Gastrocnemius medialis (tissue), 4 donors: ENCODE measurements at regions not wholly inside any gene's neighbourhood (a gene's known extent, or its start where the extent isn't known, plus 50 kb on each side); places are given as distances from the start of the nearest gene placed in this dataset.

ENCODE experiments used
- ATAC-seq, 2 donors: fragments of 150-250 bp; one replicate each; pipeline ENCODE4 v1.9.1; 2016
- DNase-seq, 2 donors: peaks; one replicate each; pipeline ENCODE4 v3.0.0-alpha.2; 2019
- H3K27ac ChIP-seq, 4 donors: fragments of 200-600 bp; sonication (generic); 1 replicate in 1 of 4; 2 replicates in 3 of 4; pipeline ENCODE4 v1.5.1; 2016 to 2018; ENCODE audit warnings: mild to moderate bottlenecking in 2 of 4, moderate library complexity in 1 of 4
- H3K27me3 ChIP-seq, 3 donors: fragments of 200-600 bp; sonication (generic) in 2 of 3; 1 replicate in 1 of 3; 2 replicates in 2 of 3; pipeline versions ENCODE4 v1.5.1 to v1.6.0; 2016 to 2019; ENCODE audit warnings: mild to moderate bottlenecking in 1 of 3, moderate library complexity in 1 of 3
- H3K36me3 ChIP-seq, 2 donors: fragments of 200-600 bp; sonication (generic) in 1 of 2; one replicate each; pipeline ENCODE4 v1.5.1; 2017 to 2018
- H3K4me1 ChIP-seq, 2 donors: fragments of 200-600 bp; sonication (generic) in 1 of 2; one replicate each; pipeline ENCODE4 v1.5.1; 2016 to 2017; ENCODE audit warnings: mild to moderate bottlenecking in 2 of 2
- H3K4me3 ChIP-seq, 4 donors: fragments of 200-600 bp; sonication (generic) in 3 of 4; 1 replicate in 1 of 4; 2 replicates in 3 of 4; pipeline ENCODE4 v1.5.1; 2016 to 2019; ENCODE audit warnings: mild to moderate bottlenecking in 2 of 4
- H3K9me3 ChIP-seq, 3 donors: fragments of 200-600 bp; sonication (generic) in 2 of 3; 1 replicate in 1 of 3; 2 replicates in 2 of 3; pipeline ENCODE4 v1.5.1; 2016 to 2019
- CTCF ChIP-seq, 5 experiments: fragments of 450-650 bp in 3 of 5; fragments of 200-600 bp in 2 of 5; sonication (generic) in 2 of 5; IDR thresholded peaks in 4 of 5; conservative IDR thresholded peaks in 1 of 5; 1 replicate in 4 of 5; 2 replicates in 1 of 5; pipeline ENCODE4 v1.5.1; 2016 to 2019; ENCODE audit warnings: antibody characterized with exemption in 5 of 5, mild to moderate bottlenecking in 3 of 5, moderate library complexity in 3 of 5
- POLR2A ChIP-seq, 2 donors: fragments of 450-650 bp; IDR thresholded peaks; one replicate each; pipeline ENCODE4 v1.6.1; 2017; ENCODE audit warnings: antibody characterized with exemption in 2 of 2, mild to moderate bottlenecking in 2 of 2, moderate library complexity in 2 of 2
- in situ Hi-C, 4 donors: fragments of 200-750 bp; cut with MboI; loops; one replicate each; pipeline versions ENCODE4 v1.15.0 to v1.8.0; 2017; ENCODE audit warnings: low sequenced_read_pairs in 4 of 4
- intact Hi-C: fragments of 100-400 bp; cut with DNase I; formaldehyde crosslinking; loops from one replicate; pipeline ENCODE4 v1.15.1; 2023; ENCODE audit warnings: low total_unique reads

- Histone ChIP-seq H3K36me3 (no peaks in the 10 kb centered on the region), H3K4me1 (no peaks in the 10 kb centered on the region), H3K27me3 (no peaks in the 10 kb centered on the region), H3K27ac (no peak overlapping the region), H3K9me3 (no peaks in the 10 kb centered on the region), H3K4me3 (no peak overlapping the region)
- TF ChIP-seq POLR2A (IDR thresholded peaks at IDR 0.05), result no peak
- TF ChIP-seq CTCF (IDR thresholded peaks at IDR 0.05 in 4 of 5, conservative IDR thresholded peaks at IDR 0.05 in 1 of 5), result no peak
- DNase-seq (no peak), ATAC-seq (no peak)
- intact Hi-C loops, result no loop called here
- in situ Hi-C loops, result no loop called here
Observed at GRCh38 chr7:41817386-41817785, 114.5 kb upstream of the INHBA start.

DNA sequence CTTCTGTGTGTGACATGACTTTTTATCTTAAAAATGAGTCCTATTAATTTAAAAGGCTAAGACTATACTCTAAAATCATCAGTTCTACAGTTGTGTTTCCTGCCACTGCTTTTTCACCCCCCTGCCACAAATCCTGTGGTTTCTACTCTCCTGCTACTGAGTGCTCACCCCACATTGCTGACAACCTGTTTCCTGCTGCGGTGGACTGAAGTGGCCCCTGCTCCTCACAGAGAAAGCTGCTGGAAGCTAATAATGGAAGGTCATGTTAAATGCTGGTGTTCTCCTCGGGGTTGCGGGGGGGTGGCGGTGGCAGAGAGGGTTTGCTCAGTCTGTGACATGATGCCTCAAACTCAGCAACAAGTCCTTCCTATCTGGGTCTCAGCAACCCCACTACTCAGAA is 113.2 kb upstream of the INHBA start:
- H3K27ac ChIP-seq, result no peak overlapping the region
- no peak for TF ChIP-seq POLR2A (IDR thresholded peaks at IDR 0.05)
- TF ChIP-seq CTCF (IDR thresholded peaks at IDR 0.05 in 4 of 5, conservative IDR thresholded peaks at IDR 0.05 in 1 of 5), result no peak
- ATAC-seq (no peak), DNase-seq (no peak)
- H3K4me1 ChIP-seq, result no peaks in the 10 kb centered on the region
- H3K9me3 ChIP-seq, result no peaks in the 10 kb centered on the region
- no peaks in the 10 kb centered on the region for H3K36me3 ChIP-seq
- H3K27me3 ChIP-seq, result no peaks in the 10 kb centered on the region
- no peak overlapping the region for H3K4me3 ChIP-seq
- in situ Hi-C loops (no loop called here), intact Hi-C loops (no loop called here)

- intact Hi-C loops, result no loop called here
- no peak overlapping the region for H3K4me3 ChIP-seq
- H3K9me3 ChIP-seq, result no peaks in the 10 kb centered on the region
- DNase-seq (no peak), ATAC-seq (no peak)
- no peaks in the 10 kb centered on the region for H3K27me3 ChIP-seq
- in situ Hi-C loops, result no loop called here
- no peak for TF ChIP-seq CTCF (IDR thresholded peaks at IDR 0.05 in 4 of 5, conservative IDR thresholded peaks at IDR 0.05 in 1 of 5)
- no peak for TF ChIP-seq POLR2A (IDR thresholded peaks at IDR 0.05)
- H3K27ac ChIP-seq, result no peak overlapping the region
- no peaks in the 10 kb centered on the region for H3K36me3 ChIP-seq
- H3K4me1 ChIP-seq, result no peaks in the 10 kb centered on the region
Observed at GRCh38 chr7:41814888-41815287, 112.0 kb upstream of the INHBA start.

- no peak for TF ChIP-seq CTCF (IDR thresholded peaks at IDR 0.05 in 4 of 5, conservative IDR thresholded peaks at IDR 0.05 in 1 of 5)
- TF ChIP-seq POLR2A (IDR thresholded peaks at IDR 0.05), result no peak
- H3K27ac ChIP-seq, result no peak overlapping the region
- no peak for ATAC-seq
Observed at GRCh38 chr7:41813286-41813685, 110.4 kb upstream of the INHBA start.

GRCh38 chr7:41811941-41812340 is 109.1 kb upstream of the INHBA start:
- no peak overlapping the region for H3K4me3 ChIP-seq
- in situ Hi-C loops, result no loop called here
- H3K4me1 ChIP-seq, result no peaks in the 10 kb centered on the region
- no peak overlapping the region for H3K27ac ChIP-seq
- intact Hi-C loops, result no loop called here
- ATAC-seq, result no peak
- no peaks in the 10 kb centered on the region for H3K36me3 ChIP-seq
- no peaks in the 10 kb centered on the region for H3K9me3 ChIP-seq
- TF ChIP-seq CTCF (IDR thresholded peaks at IDR 0.05 in 4 of 5, conservative IDR thresholded peaks at IDR 0.05 in 1 of 5) (no peak), POLR2A (IDR thresholded peaks at IDR 0.05) (no peak)
- no peak for DNase-seq
- H3K27me3 ChIP-seq, result no peaks in the 10 kb centered on the region

More at GRCh38 chr7:41813286-41813685, 110.4 kb upstream of the INHBA start:
- no peak for DNase-seq
- intact Hi-C loops, result no loop called here
- H3K4me3 ChIP-seq, result no peak overlapping the region
- no peaks in the 10 kb centered on the region for H3K36me3 ChIP-seq
- H3K9me3 ChIP-seq, result no peaks in the 10 kb centered on the region
- in situ Hi-C loops, result no loop called here
- H3K27me3 ChIP-seq, result no peaks in the 10 kb centered on the region
- no peaks in the 10 kb centered on the region for H3K4me1 ChIP-seq
